Esophagus (tissue), 2 donors: ENCODE measurements at regions not wholly inside any gene's neighbourhood (a gene's known extent, or its start where the extent isn't known, plus 50 kb on each side); places are given as distances from the start of the nearest gene placed in this dataset.

Experiments used
- H3K27ac ChIP-seq, 2 donors: one replicate each; pipeline ENCODE4 v1.5.1; 2013; ENCODE audit warnings: low read depth in 2 of 2, mild to moderate bottlenecking in 2 of 2, inconsistent platforms in 1 of 2, low read length in 1 of 2, moderate library complexity in 1 of 2
- H3K27me3 ChIP-seq, 2 donors: one replicate each; pipeline ENCODE4 v1.6.1; 2013; ENCODE audit warnings: low read length in 2 of 2, control low read depth in 1 of 2, mild to moderate bottlenecking in 1 of 2; ENCODE audit not compliant: insufficient read depth in 2 of 2, control insufficient read depth in 1 of 2
- H3K36me3 ChIP-seq, 2 donors: one replicate each; pipeline ENCODE4 v1.6.1; 2013; ENCODE audit warnings: low read length in 1 of 2; ENCODE audit not compliant: control insufficient read depth in 2 of 2, insufficient read depth in 2 of 2
- H3K4me1 ChIP-seq, 2 donors: one replicate each; pipeline ENCODE4 v1.6.1; 2013; ENCODE audit warnings: low read length in 1 of 2; ENCODE audit not compliant: control insufficient read depth in 2 of 2, insufficient read depth in 2 of 2
- H3K4me3 ChIP-seq, 2 donors: one replicate each; pipeline ENCODE4 v1.5.1; 2013; ENCODE audit warnings: low read length in 2 of 2, mild to moderate bottlenecking in 2 of 2, low read depth in 1 of 2, moderate library complexity in 1 of 2
- H3K9me3 ChIP-seq, 2 donors: one replicate each; pipeline ENCODE4 v1.6.1; 2013; ENCODE audit warnings: mild to moderate bottlenecking in 2 of 2, low read depth in 1 of 2, low read length in 1 of 2, moderate library complexity in 1 of 2; ENCODE audit not compliant: control insufficient read depth in 2 of 2, insufficient read depth in 1 of 2
- WGBS, 2 donors: extraction: QIAGEN DNeasy Blood & Tissue Kit; methylation state at CpG; one replicate each; pipeline ENCODE4 v1.1.7; 2013; 5-methylcytosine and 5-hydroxymethylcytosine counted together
- donor health status: healthy with polysubstance abuse.
- donor health status: Bipolar disorder and iron deficiency.

GRCh38 chr15:87689716-87690115, 566.8 kb downstream of the NTRK3 start:
- H3K4me3 ChIP-seq = no peak overlapping the region
- H3K4me1 ChIP-seq = no peaks in the 10 kb centered on the region
- H3K9me3 ChIP-seq = peaks cover 0 to 2% of the 10 kb centered on the region in 2 donors
- no peaks in the 10 kb centered on the region for H3K27me3 ChIP-seq
- H3K36me3 ChIP-seq = no peaks in the 10 kb centered on the region
- no peak overlapping the region for H3K27ac ChIP-seq
- 79 to 95% methylated on average over 1 of the region's 1 CpG for WGBS, 2 donors

GRCh38 chr15:87687523-87687870, 569.0 kb downstream of the NTRK3 start:
- no peak overlapping the region for H3K4me3 ChIP-seq
- H3K36me3 ChIP-seq = no peaks in the 10 kb centered on the region
- 88 to 90% methylated on average over 7 of the region's 7 CpGs for WGBS, 2 donors

GRCh38 chr15:87686841-87687522, 569.6 kb downstream of the NTRK3 start:
- Histone ChIP-seq H3K4me1 (no peaks in the 10 kb centered on the region), H3K4me3 (no peak overlapping the region), H3K27ac (no peak overlapping the region), H3K9me3 (no peaks in the 10 kb centered on the region), H3K27me3 (no peaks in the 10 kb centered on the region), H3K36me3 (no peaks in the 10 kb centered on the region)
- 79 to 91% methylated on average over 4 of the region's 4 CpGs for WGBS, 2 donors

More at GRCh38 chr15:87687523-87687870, 569.0 kb downstream of the NTRK3 start:
- Histone ChIP-seq H3K27me3 (no peaks in the 10 kb centered on the region), H3K27ac (no peak overlapping the region), H3K9me3 (no peaks in the 10 kb centered on the region), H3K4me1 (no peaks in the 10 kb centered on the region)

GRCh38 chr15:87686339-87686738, 570.2 kb downstream of the NTRK3 start:
- Histone ChIP-seq H3K4me1 (no peaks in the 10 kb centered on the region), H3K4me3 (no peak overlapping the region), H3K36me3 (no peaks in the 10 kb centered on the region), H3K27ac (no peak overlapping the region), H3K27me3 (no peaks in the 10 kb centered on the region), H3K9me3 (no peaks in the 10 kb centered on the region)
- 57% methylated on average over 5 of the region's 5 CpGs for WGBS, 2 donors

GRCh38 chr15:87682527-87682926, 574.0 kb downstream of the NTRK3 start:
- no peaks in the 10 kb centered on the region for H3K36me3 ChIP-seq
- no peak overlapping the region for H3K27ac ChIP-seq
- no peaks in the 10 kb centered on the region for H3K4me1 ChIP-seq
- H3K9me3 ChIP-seq = peaks cover 0 to 2% of the 10 kb centered on the region in 2 donors
- no peaks in the 10 kb centered on the region for H3K27me3 ChIP-seq
- WGBS, 2 donors = 65 to 69% methylated on average over 1 of the region's 1 CpG
- H3K4me3 ChIP-seq = no peak overlapping the region

GRCh38 chr15:87681104-87681503, 575.4 kb downstream of the NTRK3 start:
- H3K27ac ChIP-seq = no peak overlapping the region
- no peaks in the 10 kb centered on the region for H3K36me3 ChIP-seq
- H3K4me3 ChIP-seq = no peak overlapping the region
- no peaks in the 10 kb centered on the region for H3K4me1 ChIP-seq
- peaks cover 0 to 2% of the 10 kb centered on the region in 2 donors for H3K9me3 ChIP-seq
- no peaks in the 10 kb centered on the region for H3K27me3 ChIP-seq
- 61 to 73% methylated on average over 1 of the region's 1 CpG for WGBS, 2 donors

GRCh38 chr15:87680208-87680607, 576.3 kb downstream of the NTRK3 start:
- Histone ChIP-seq H3K27me3 (no peaks in the 10 kb centered on the region), H3K9me3 (peaks cover 0 to 2% of the 10 kb centered on the region in 2 donors), H3K36me3 (no peaks in the 10 kb centered on the region), H3K27ac (no peak overlapping the region), H3K4me1 (no peaks in the 10 kb centered on the region), H3K4me3 (no peak overlapping the region)
- WGBS, 2 donors = 82 to 94% methylated on average over 1 of the region's 1 CpG

GRCh38 chr15:87675271-87675670, 581.3 kb downstream of the NTRK3 start:
- H3K4me1 ChIP-seq = no peaks in the 10 kb centered on the region
- no peaks in the 10 kb centered on the region for H3K27me3 ChIP-seq
- H3K36me3 ChIP-seq = no peaks in the 10 kb centered on the region
- 91 to 94% methylated on average over 5 of the region's 5 CpGs for WGBS, 2 donors
- H3K9me3 ChIP-seq = peaks cover 0 to 2% of the 10 kb centered on the region in 2 donors
- H3K4me3 ChIP-seq = no peak overlapping the region
- H3K27ac ChIP-seq = no peak overlapping the region

GRCh38 chr15:87672309-87673288, 583.9 kb downstream of the NTRK3 start:
- Histone ChIP-seq H3K27me3 (no peaks in the 10 kb centered on the region), H3K4me3 (no peak overlapping the region), H3K27ac (no peak overlapping the region), H3K36me3 (no peaks in the 10 kb centered on the region), H3K9me3 (no peaks in the 10 kb centered on the region), H3K4me1 (no peaks in the 10 kb centered on the region)
- 50 to 52% methylated on average over 8 of the region's 8 CpGs for WGBS, 2 donors
